Thyroid gland (tissue), 4 donors: ENCODE measurements at regions not wholly inside any gene's neighbourhood (a gene's known extent, or its start where the extent isn't known, plus 50 kb on each side); places are given as distances from the start of the nearest gene placed in this dataset.

Source experiments
- DNase-seq, 2 donors: peaks; one replicate each; pipeline ENCODE4 v3.0.0-alpha.2; 2019
- H3K27ac ChIP-seq, 3 donors: fragments of 200-600 bp; sonication (generic); 1 replicate in 2 of 3; 2 replicates in 1 of 3; pipeline ENCODE4 v1.5.1; 2016 to 2019; ENCODE audit warnings: mild to moderate bottlenecking in 1 of 3, moderate library complexity in 1 of 3
- H3K27me3 ChIP-seq: fragments of 200-600 bp; sonication (generic); one replicate; pipeline ENCODE4 v1.5.1; 2019
- H3K36me3 ChIP-seq, 2 donors: fragments of 200-600 bp; sonication (generic); one replicate each; pipeline ENCODE4 v1.5.1; 2016 to 2019
- H3K4me1 ChIP-seq, 2 donors: fragments of 200-600 bp; sonication (generic); one replicate each; pipeline ENCODE4 v1.5.1; 2017 to 2019
- H3K4me3 ChIP-seq, 3 donors: fragments of 200-600 bp; sonication (generic); replicated peaks in 1 of 3; 1 replicate in 2 of 3; 2 replicates in 1 of 3; pipeline ENCODE4 v1.5.1; 2016; ENCODE audit warnings: mild to moderate bottlenecking in 1 of 3
- H3K9me3 ChIP-seq: fragments of 200-600 bp; sonication (generic); one replicate; pipeline ENCODE4 v1.5.1; 2017
- CTCF ChIP-seq, 6 experiments: fragments of 200-600 bp in 3 of 6; fragments of 450-650 bp in 3 of 6; sonication (generic) in 3 of 6; IDR thresholded peaks; one replicate each; pipeline ENCODE4 v1.5.1; 2016 to 2019; ENCODE audit warnings: antibody characterized with exemption in 6 of 6, mild to moderate bottlenecking in 2 of 6, inconsistent platforms in 1 of 6, moderate library complexity in 1 of 6
- POLR2A ChIP-seq, 2 donors: fragments of 450-650 bp; IDR thresholded peaks; one replicate each; pipeline ENCODE4 v1.6.1; 2017; ENCODE audit warnings: antibody characterized with exemption in 2 of 2, mild to moderate bottlenecking in 2 of 2, moderate library complexity in 1 of 2
- WGBS, 2 donors: methylation state at CpG; one replicate each; pipeline ENCODE4 v1.1.5; 2017; 5-methylcytosine and 5-hydroxymethylcytosine counted together
- intact Hi-C: fragments of 100-400 bp; cut with DNase I; formaldehyde crosslinking; loops from one replicate; pipeline ENCODE4 v1.15.1; 2023

DNA sequence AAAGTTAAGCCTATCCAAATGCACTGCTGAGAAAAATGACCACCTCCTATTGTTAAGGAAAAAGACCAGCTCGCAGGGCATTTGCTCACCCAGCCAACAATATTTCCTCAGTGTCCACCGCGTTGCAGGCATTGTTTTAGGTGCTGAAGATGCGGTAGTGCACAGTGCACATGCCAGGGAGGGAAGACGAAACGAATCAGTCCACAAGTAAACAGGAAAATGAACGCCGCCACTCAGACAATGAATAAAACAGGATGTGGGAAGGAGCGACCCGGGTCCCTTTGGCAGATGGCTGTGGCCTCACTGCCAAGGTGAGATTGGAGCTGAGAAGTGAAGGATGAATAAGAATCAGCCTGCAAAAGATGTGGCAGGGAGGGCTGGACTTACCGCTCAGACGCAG, 249.2 kb downstream of the FOXL1 start:
- H3K27me3 ChIP-seq = no peaks in the 10 kb centered on the region
- H3K27ac ChIP-seq = no peak overlapping the region
- H3K4me1 ChIP-seq = no peaks in the 10 kb centered on the region
- no peak for TF ChIP-seq POLR2A (IDR thresholded peaks at IDR 0.05)
- no peak for TF ChIP-seq CTCF (IDR thresholded peaks at IDR 0.05)
- no peaks in the 10 kb centered on the region for H3K36me3 ChIP-seq
- H3K9me3 ChIP-seq = no peaks in the 10 kb centered on the region
- no peak for DNase-seq
- intact Hi-C loops = no loop called here
- WGBS, 2 donors = 54 to 63% methylated on average over 12 of the region's 12 CpGs
- no peak overlapping the region for H3K4me3 ChIP-seq

DNA sequence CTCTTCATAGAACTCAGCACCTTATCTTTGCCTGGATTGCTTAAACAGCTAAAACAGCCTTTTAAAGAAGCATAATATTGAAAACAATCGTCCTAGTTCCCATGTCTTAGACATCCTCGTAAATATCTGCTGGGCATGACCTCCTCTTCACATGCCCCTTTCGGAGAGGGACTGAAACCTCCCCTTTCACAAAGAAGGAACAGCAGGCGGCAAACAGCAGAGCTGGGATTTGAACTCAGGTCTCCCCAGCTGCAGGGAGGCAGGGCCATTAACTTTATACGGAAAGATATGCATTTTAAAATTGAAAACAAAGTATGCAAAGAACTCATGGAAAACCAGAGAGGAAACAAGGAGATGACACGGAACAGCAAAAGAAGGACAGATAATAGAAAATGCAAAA, 249.9 kb downstream of the FOXL1 start:
- no peaks in the 10 kb centered on the region for H3K4me1 ChIP-seq
- WGBS, 2 donors = 80 to 84% methylated on average over 6 of the region's 6 CpGs
- no peak for DNase-seq
- H3K36me3 ChIP-seq = no peaks in the 10 kb centered on the region
- TF ChIP-seq POLR2A (IDR thresholded peaks at IDR 0.05) = no peak
- TF ChIP-seq CTCF (IDR thresholded peaks at IDR 0.05) = no peak
- H3K27ac ChIP-seq = no peak overlapping the region
- H3K9me3 ChIP-seq = no peaks in the 10 kb centered on the region
- H3K4me3 ChIP-seq = no peak overlapping the region
- no peaks in the 10 kb centered on the region for H3K27me3 ChIP-seq
- intact Hi-C loops = no loop called here

- H3K27ac ChIP-seq = no peak overlapping the region
- intact Hi-C loops = no loop called here
- H3K4me1 ChIP-seq = no peaks in the 10 kb centered on the region
- H3K27me3 ChIP-seq = no peaks in the 10 kb centered on the region
- WGBS, 2 donors = 75% methylated on average over 11 of the region's 11 CpGs
- H3K4me3 ChIP-seq = no peak overlapping the region
- no peak for TF ChIP-seq POLR2A (IDR thresholded peaks at IDR 0.05)
- no peak for TF ChIP-seq CTCF (IDR thresholded peaks at IDR 0.05)
- H3K36me3 ChIP-seq = no peaks in the 10 kb centered on the region
- no peak for DNase-seq
- no peaks in the 10 kb centered on the region for H3K9me3 ChIP-seq
Measured at GRCh38 chr16:86828653-86829052, 250.3 kb downstream of the FOXL1 start.

DNA sequence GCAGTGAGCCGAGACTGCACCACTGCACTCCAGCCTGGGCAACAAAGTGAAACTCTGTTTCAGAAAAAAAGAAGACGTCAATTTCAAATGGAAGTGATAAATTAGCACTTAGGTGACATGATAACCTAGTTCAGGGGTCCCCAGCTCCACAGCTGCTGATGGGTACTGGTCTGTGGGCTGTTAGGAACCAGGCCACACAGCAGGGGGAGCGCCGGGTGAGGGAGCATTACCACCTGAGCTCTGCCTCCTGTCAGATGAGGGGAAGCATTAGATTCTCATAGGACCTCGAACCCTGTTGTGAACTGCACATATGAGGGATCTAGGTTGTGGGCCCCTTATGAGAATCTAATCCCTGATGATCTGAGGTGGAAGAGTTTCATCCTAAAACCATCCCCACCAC, 253.0 kb downstream of the FOXL1 start:
- no peaks in the 10 kb centered on the region for H3K9me3 ChIP-seq
- no peaks in the 10 kb centered on the region for H3K27me3 ChIP-seq
- H3K27ac ChIP-seq = no peak overlapping the region
- no peaks in the 10 kb centered on the region for H3K4me1 ChIP-seq
- 89 to 91% methylated on average over 5 of the region's 5 CpGs for WGBS, 2 donors
- no peak for DNase-seq
- H3K4me3 ChIP-seq = no peak overlapping the region
- no peaks in the 10 kb centered on the region for H3K36me3 ChIP-seq
- TF ChIP-seq CTCF (IDR thresholded peaks at IDR 0.05) (no peak), POLR2A (IDR thresholded peaks at IDR 0.05) (no peak)
- intact Hi-C loops = no loop called here

DNA sequence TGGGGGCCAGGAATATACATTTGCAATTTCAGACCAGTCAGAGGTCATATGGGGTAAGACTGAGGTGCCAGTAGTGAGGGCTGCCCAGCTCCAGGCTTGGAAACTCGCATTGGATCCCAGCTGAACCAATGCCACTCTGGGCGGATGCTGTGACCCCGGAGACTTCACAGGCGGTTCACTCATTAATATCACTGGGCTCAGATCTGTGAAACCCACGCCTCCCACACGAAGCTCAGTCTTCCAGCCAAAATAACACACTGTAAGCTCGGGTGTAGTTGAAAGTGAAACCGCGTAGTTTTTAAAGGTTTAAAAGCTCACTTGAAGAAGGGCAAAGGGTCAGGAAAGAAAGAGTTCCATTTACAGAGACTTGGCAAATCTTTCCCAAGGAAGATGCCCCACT, 254.8 kb downstream of the FOXL1 start:
- H3K4me1 ChIP-seq = no peaks in the 10 kb centered on the region
- DNase-seq = no peak
- no peaks in the 10 kb centered on the region for H3K36me3 ChIP-seq
- no peaks in the 10 kb centered on the region for H3K9me3 ChIP-seq
- H3K27ac ChIP-seq = no peak overlapping the region
- TF ChIP-seq CTCF (IDR thresholded peaks at IDR 0.05) (no peak), POLR2A (IDR thresholded peaks at IDR 0.05) (no peak)
- WGBS, 2 donors = 37 to 51% methylated on average over 9 of the region's 9 CpGs
- no peak overlapping the region for H3K4me3 ChIP-seq
- H3K27me3 ChIP-seq = no peaks in the 10 kb centered on the region
- intact Hi-C loops = no loop called here
